Smooth muscle cell (in vitro differentiated cells): ENCODE measurements at regions not wholly inside any gene's neighbourhood (a gene's known extent, or its start where the extent isn't known, plus 50 kb on each side); places are given as distances from the start of the nearest gene placed in this dataset.

Source experiments
- DNase-seq: peaks from one replicate; lab custom pipeline; 2025; ENCODE audit not compliant: unreplicated experiment; lab: John Stamatoyannopoulos, UW
- H2AFZ ChIP-seq: fragments of 200-600 bp; sonication (generic); 2 replicates; pipeline ENCODE4 v1.6.0; 2016; ENCODE audit warnings: antibody characterized with exemption, low read depth, mild to moderate bottlenecking
- H3F3A ChIP-seq: fragments of 200-600 bp; sonication (generic); 2 replicates; pipeline ENCODE4 v1.6.0; 2017; ENCODE audit warnings: antibody characterized with exemption, low read depth
- H3K27ac ChIP-seq: fragments of 200-600 bp; sonication (generic); 2 replicates; pipeline ENCODE4 v1.5.1; 2016; ENCODE audit warnings: low read depth, mild to moderate bottlenecking
- H3K27me3 ChIP-seq: fragments of 200-600 bp; sonication (generic); 2 replicates; pipeline ENCODE4 v1.6.1; 2016; ENCODE audit warnings: low read depth, mild to moderate bottlenecking
- H3K36me3 ChIP-seq: fragments of 200-600 bp; sonication (generic); 2 replicates; pipeline ENCODE4 v1.5.1; 2016; ENCODE audit warnings: low read depth
- H3K4me1 ChIP-seq: fragments of 200-600 bp; sonication (generic); 2 replicates; pipeline ENCODE4 v1.5.1; 2016; ENCODE audit warnings: low read depth
- H3K4me2 ChIP-seq: fragments of 200-600 bp; sonication (generic); 2 replicates; pipeline ENCODE4 v1.6.0; 2016; ENCODE audit warnings: mild to moderate bottlenecking
- H3K4me3 ChIP-seq: fragments of 200-600 bp; sonication (generic); 2 replicates; pipeline ENCODE4 v1.5.1; 2016; ENCODE audit warnings: mild to moderate bottlenecking
- H3K79me2 ChIP-seq: fragments of 200-600 bp; sonication (generic); 2 replicates; pipeline ENCODE4 v1.6.0; 2016; ENCODE audit warnings: low read depth, mild to moderate bottlenecking
- H3K9ac ChIP-seq: fragments of 200-600 bp; sonication (generic); 2 replicates; pipeline ENCODE4 v1.6.0; 2016; ENCODE audit warnings: low read depth
- H3K9me3 ChIP-seq: fragments of 200-600 bp; sonication (generic); replicated peaks from 2 replicates; pipeline ENCODE4 v1.5.1; 2016; ENCODE audit warnings: low read depth
- H4K20me1 ChIP-seq: fragments of 200-600 bp; sonication (generic); 2 replicates; pipeline ENCODE4 v1.6.0; 2016; ENCODE audit warnings: low read depth
- CTCF ChIP-seq: fragments of 200-600 bp; sonication (generic); IDR thresholded peaks from 2 replicates; pipeline ENCODE4 v1.5.1; 2017; ENCODE audit warnings: borderline replicate concordance, mild to moderate bottlenecking, antibody characterized with exemption; ENCODE audit not compliant: insufficient read depth, poor library complexity, severe bottlenecking
- WGBS: methylation state at CpG from one replicate; pipeline ENCODE4 v1.1.7; 2016; ENCODE audit warnings: low lambda C conversion rate; 5-methylcytosine and 5-hydroxymethylcytosine counted together

GRCh38 chr20:12020846-12021245, 103.2 kb downstream of the BTBD3 start:
- no peaks in the 10 kb centered on the region for H3K27me3 ChIP-seq
- TF ChIP-seq CTCF: no peak
- H3K4me3 ChIP-seq: no peak overlapping the region
- WGBS: 91% methylated on average over 4 of the region's 4 CpGs
- no peak overlapping the region for H3K9ac ChIP-seq
- H3K9me3 ChIP-seq: no peaks in the 10 kb centered on the region
- no peaks in the 10 kb centered on the region for H3K79me2 ChIP-seq
- no peak for DNase-seq
- H4K20me1 ChIP-seq: no peaks in the 10 kb centered on the region
- no peaks in the 10 kb centered on the region for H3K36me3 ChIP-seq
- H3F3A ChIP-seq: no peaks in the 10 kb centered on the region
- no peak overlapping the region for H3K27ac ChIP-seq
- H3K4me2 ChIP-seq: no peak overlapping the region
- H2AFZ ChIP-seq: no peak overlapping the region
- H3K4me1 ChIP-seq: peaks cover 11% of the 10 kb centered on the region

GRCh38 chr20:12022126-12022525, 104.4 kb downstream of the BTBD3 start:
- no peak for TF ChIP-seq CTCF
- WGBS: 89% methylated on average over 2 of the region's 2 CpGs
- Histone ChIP-seq H2AFZ (no peak overlapping the region), H3K9me3 (no peaks in the 10 kb centered on the region), H3K4me1 (no peaks in the 10 kb centered on the region), H3K27ac (no peak overlapping the region), H3F3A (no peaks in the 10 kb centered on the region), H3K4me3 (no peak overlapping the region), H4K20me1 (no peaks in the 10 kb centered on the region), H3K27me3 (no peaks in the 10 kb centered on the region), H3K79me2 (no peaks in the 10 kb centered on the region), H3K36me3 (no peaks in the 10 kb centered on the region), H3K4me2 (no peak overlapping the region), H3K9ac (no peak overlapping the region)
- no peak for DNase-seq

GRCh38 chr20:12023194-12023795, 105.6 kb downstream of the BTBD3 start:
- Histone ChIP-seq H3K36me3 (no peaks in the 10 kb centered on the region), H3K9me3 (no peaks in the 10 kb centered on the region), H3K79me2 (no peaks in the 10 kb centered on the region), H3K9ac (no peak overlapping the region), H2AFZ (no peak overlapping the region), H3K27ac (no peak overlapping the region), H3K4me1 (no peaks in the 10 kb centered on the region), H3K4me2 (no peak overlapping the region), H3K27me3 (no peaks in the 10 kb centered on the region), H3K4me3 (no peak overlapping the region), H4K20me1 (no peaks in the 10 kb centered on the region), H3F3A (no peaks in the 10 kb centered on the region)
- DNase-seq: no peak
- WGBS: 97% methylated on average over 3 of the region's 3 CpGs
- TF ChIP-seq CTCF: no peak

GRCh38 chr20:12028771-12029170, 111.1 kb downstream of the BTBD3 start:
- Histone ChIP-seq H2AFZ (no peak overlapping the region), H3K36me3 (no peaks in the 10 kb centered on the region), H3K27ac (no peak overlapping the region), H4K20me1 (no peaks in the 10 kb centered on the region), H3K9ac (no peak overlapping the region), H3K4me3 (no peak overlapping the region), H3K9me3 (no peaks in the 10 kb centered on the region), H3K27me3 (no peaks in the 10 kb centered on the region), H3F3A (no peaks in the 10 kb centered on the region), H3K4me1 (no peaks in the 10 kb centered on the region), H3K79me2 (no peaks in the 10 kb centered on the region), H3K4me2 (no peak overlapping the region)
- DNase-seq: no peak
- WGBS: 88% methylated on average over 6 of the region's 6 CpGs
- TF ChIP-seq CTCF: no peak
